HG02840 (cell line): ENCODE measurements at regions not wholly inside any gene's neighbourhood (a gene's known extent, or its start where the extent isn't known, plus 50 kb on each side); places are given as distances from the start of the nearest gene placed in this dataset.
A peak's percentile ranks its signal among the peaks of the same experiment; 100 is the strongest.

Source experiments
- ATAC-seq: cut with Tn5 transposase; IDR thresholded peaks from one replicate; pipeline ENCODE4 v1.9.1; 2021; ENCODE audit warnings: mild to moderate bottlenecking, moderate library complexity, moderate number of reproducible peaks; ENCODE audit not compliant: unreplicated experiment, low FRiP score

DNA sequence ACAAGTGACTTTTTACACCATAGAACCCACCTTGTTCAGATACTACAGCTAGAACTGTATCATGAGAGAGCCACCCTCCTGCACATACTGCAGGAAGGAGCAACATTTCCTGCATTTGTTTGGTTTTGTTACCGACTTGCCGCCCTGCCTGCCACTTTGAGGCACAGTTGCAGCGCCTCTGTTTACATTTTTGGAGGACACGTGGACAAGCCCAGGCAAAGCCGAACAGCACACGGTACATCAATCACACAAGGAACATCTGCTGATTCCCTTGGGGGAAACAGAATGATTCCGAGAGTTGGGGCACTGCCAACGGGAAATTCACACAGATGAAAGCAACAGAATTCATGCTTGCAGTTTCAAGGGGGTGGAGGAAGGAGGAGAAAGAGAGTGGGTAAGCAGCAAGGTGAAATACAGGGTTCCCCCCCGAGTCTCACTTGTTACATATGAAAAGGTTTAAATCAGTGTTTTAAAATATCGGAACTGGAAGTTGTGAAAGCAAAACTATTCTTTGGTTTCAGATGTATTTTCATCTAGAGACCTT is 110.7 kb downstream of the BTG1 start:
- ATAC-seq = peak; percentile 74

DNA sequence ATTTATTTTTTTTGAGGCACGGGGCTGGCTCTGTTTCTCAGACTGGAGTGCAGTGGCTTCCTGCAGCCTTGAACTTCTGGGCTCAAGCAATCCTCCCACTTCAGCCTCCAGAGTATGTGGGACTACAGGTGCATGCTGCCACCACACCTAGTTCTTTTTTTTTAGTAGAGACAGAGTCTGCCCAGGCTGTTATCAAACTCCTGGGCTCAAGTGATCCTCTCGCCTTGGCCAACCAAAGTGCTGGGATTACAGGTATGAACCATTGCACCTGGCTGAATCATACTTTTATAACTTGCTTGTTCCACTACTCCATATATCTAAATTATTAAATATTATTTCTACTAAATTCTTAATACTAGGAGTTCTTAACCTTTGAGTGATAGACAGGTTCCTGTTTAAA is 111.6 kb downstream of the BTG1 start:
- ATAC-seq = no peak

DNA sequence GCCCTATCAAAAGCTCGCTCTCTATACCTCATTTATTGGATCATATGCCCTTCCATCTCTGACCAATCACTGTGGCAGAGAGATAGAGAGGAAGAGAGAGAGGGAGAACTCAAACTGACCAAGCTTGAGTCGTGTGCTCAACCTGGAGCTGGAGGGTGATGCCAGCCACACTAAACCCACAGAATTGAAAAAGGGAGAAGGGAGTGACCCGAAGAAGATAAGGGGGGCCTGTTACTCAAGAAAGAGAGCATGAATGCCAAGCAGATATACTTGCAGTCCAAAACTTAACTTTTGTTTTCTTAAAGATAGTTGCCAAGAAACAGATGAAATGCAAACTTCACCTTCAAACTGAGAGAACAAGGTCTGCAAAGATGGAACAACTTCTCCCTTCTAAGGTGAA is 112.7 kb downstream of the BTG1 start:
- no peak for ATAC-seq

GRCh38 chr12:92032101-92032500 is 113.5 kb downstream of the BTG1 start:
- ATAC-seq = no peak

DNA sequence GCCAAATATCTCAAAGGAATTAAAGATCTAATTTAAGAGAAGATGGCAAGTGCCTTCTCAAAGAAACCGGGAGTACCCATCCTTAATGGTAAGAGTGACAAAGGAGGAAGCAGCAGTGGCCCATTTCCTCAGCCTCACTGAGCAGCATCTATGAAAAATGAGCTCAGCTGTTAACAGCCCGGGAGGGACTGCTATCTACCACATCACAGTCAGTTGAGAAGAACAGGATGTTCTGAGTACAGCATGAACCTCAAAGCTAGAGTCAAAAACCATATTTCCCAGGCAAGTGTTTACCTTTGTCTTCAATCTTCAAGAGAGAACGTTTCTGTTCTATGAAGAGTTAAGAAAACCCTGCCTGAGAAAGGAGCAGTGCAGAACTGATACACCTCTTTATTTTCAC is 115.0 kb downstream of the BTG1 start:
- ATAC-seq = peak; percentile 62

GRCh38 chr12:92029902-92030586 is 115.6 kb downstream of the BTG1 start:
- ATAC-seq = no peak

DNA sequence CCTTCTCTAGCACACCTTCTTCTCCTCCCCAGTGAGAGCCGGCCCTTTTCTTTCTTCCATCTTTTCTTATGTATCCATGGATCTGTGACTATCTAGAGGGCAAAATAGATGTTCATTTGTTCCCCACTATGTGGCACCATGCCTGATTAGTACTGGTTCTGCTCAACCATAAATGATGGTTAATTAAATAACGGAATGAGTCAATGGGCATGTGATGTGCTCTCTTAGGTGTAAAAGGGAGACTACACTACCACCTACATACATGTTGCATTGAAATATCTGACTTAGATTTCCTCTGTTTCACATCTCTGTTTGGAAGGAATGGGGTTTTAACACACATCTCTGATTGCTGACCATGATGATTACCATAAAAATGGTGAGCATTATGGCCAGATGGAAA is 116.5 kb downstream of the BTG1 start:
- no peak for ATAC-seq

- no peak for ATAC-seq
These were observed 117.3 kb downstream of the BTG1 start for GRCh38 chr12:92028441-92028709.

DNA sequence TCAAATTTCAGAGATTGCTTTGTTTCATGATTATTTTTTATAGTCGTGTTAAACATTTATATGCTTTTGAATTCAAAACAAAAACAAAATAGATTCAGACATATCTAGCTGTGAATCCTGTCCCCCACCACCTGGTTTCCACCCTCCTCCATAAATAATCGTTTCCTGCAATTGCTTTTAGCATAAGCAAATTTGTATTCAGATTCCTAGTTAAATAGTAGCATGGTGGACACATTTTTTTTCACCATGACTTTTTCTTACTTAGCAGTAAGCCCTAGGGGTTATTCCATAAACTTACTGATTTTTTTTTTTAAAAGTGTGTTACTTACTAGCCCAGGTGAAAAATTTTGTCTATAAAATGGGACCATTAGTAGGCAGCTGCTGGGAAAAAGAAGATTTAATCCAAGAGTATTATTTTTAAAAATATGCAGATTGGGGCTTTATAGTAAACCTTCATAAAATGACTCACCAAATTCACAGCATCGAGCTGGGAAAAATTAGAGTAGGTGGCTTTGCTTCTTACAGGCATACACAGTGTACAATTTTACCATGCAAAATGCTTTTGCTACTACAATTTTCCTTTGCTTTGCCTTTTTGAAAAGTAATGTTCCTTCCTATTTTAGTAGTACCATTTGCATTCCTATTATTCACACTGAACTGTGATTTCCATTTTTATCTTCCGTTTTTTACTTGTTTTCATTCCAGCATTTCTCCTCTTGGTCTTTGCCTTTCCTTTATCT is 117.8 kb downstream of the BTG1 start:
- no peak for ATAC-seq

- no peak for ATAC-seq
These were observed 118.4 kb downstream of the BTG1 start for GRCh38 chr12:92027243-92027642.

- ATAC-seq = no peak
These were observed 120.0 kb downstream of the BTG1 start for GRCh38 chr12:92025462-92026207.

DNA sequence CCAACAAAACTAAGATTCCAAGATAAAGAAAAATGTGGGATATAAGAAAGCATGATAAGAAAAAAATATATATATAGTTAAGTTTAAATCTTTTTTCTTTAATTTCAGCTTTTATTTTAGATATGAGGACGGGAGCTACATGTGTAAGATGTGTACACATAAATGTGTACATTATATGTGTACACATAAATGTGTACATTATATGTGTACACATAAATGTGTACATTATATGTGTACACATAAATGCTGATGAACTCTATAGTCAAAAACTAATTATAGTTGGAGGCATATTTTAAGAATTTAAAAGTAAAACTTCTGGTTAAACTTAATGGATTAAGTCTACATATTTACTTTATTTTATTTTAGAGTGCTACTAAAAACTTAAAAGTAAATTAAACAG is 123.6 kb downstream of the BTG1 start:
- no peak for ATAC-seq

- no peak for ATAC-seq
These were observed 124.0 kb downstream of the BTG1 start for GRCh38 chr12:92021666-92022035.

GRCh38 chr12:92020983-92021665 is 124.5 kb downstream of the BTG1 start:
- no peak for ATAC-seq

DNA sequence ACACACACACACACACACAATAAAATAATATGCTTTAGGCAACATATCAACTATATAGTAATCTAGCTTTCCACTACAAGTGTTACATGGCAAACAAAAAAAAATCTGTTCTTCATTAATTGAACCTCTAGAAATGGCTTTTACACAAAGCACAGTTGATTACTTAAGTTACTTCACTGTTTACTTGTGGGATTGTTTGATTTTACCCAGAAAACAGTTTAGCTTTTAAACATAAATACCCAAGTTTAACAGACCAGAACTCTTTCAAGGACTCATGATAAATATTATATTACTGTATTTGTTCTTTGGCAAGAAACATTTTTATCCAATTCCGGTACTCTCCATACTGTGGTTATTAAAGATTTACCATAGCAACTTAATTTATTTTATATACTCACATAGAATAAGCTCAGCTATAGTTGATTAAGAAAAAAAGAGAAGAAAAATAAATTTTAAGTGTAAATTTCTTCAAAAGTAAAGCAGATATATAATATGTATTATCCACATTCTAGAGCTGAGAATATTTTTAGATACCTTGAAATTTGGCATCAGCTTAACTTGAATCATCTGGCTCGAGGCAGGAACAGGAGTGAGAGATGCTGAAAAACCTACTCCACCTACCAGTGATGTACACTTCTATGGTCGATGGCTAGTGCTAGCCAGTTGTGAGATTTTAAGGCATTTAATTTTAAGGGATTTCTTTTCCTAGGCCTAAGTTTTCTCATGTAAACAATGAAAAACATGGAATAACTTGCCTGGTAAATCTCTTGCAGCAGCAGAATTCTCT is 126.0 kb downstream of the BTG1 start:
- no peak for ATAC-seq

GRCh38 chr12:92012691-92013090 is 133.0 kb downstream of the BTG1 start:
- no peak for ATAC-seq

DNA sequence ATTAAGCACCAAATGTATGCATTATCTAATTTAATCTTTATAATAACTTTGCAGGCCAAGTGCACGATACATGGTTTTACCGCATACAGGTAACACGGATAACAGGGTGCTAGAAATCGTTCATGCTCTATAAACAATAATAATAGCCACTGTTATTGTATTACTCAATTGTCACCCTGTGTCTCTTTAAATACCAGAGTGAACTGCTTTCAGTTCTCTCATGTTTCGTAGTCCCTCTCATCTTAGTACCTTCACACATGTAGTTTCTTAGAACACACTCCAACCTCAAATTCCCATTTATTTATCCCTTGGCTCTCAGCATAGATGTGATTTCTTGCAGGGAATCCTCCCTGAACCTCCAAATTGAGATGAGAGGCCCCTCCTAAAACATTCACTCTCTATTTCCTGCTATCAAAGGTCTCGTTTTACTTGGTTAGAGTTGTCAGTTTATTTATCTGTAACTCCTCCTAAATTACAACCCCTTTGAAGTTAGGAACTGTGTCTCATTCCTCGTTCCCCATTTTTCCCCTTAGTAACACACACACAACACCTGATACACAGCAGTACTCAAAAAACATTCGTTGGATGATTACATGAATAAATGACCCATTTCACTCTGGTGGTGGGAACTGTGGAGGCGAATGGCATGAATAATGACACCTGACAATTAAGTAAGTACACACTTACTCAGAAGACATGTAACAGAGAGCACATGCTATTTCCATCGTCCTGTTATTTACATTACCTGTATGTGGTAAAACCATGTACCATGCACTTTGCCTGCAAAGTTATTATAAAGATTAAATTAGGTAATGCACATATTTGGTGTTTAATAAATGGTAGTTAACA is 134.6 kb downstream of the BTG1 start:
- ATAC-seq = no peak

- ATAC-seq = no peak
These were observed 135.3 kb downstream of the BTG1 start for GRCh38 chr12:92010368-92010767.

DNA sequence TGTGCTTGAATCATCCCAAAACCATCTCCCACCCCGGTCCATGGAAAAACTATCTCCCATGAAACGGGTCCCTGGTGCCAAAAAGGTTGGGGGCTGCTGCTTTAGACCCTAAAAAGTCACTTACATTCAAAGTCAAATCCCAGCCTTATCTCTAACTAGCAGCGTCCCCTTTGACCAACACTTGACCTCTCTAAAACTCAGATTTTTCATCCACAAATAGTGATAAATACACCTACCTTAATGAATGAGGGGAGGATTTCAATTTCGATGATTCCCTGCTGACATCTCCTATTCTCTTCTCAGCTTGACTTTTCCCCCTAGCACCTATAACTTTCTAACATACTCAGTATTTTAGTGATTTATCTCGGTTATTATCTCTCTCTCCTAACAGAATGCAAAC is 137.3 kb downstream of the BTG1 start:
- no peak for ATAC-seq
